ENCODE measurements at regions not wholly inside any gene's neighbourhood (a gene's known extent, or its start where the extent isn't known, plus 50 kb on each side); places are given as distances from the start of the nearest gene placed in this dataset.

DNA sequence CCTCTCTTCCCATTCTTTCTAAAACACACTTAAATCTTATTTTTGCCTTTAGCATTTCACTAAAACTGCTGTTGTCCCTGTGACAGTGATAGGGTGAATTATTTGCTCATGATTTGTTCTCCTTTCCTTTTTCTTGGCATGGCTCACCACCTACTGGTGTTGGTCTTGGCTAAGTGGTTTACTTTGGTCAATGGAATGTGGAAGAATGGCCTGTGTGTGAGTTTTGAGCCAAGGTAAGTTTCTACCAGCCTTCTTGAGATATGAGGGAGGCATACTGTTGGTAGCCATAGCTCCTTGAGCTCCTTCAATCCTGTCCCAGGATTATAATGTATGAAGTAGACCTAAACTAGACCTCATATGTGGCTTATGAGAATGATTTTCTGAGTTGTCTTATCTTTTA lies 506.3 kb upstream of the RAG2 start:
- TF ChIP-seq MEF2A (IDR thresholded peaks at IDR 0.05; ENCODE audit: insufficient read depth, low read depth, low read length) (no peak), POLR2AphosphoS5 (IDR thresholded peaks at IDR 0.05; ENCODE audit: low read length) (no peak)

All from GM12878 (cell line).